GM21723 (cell line): ENCODE measurements at regions not wholly inside any gene's neighbourhood (a gene's known extent, or its start where the extent isn't known, plus 50 kb on each side); places are given as distances from the start of the nearest gene placed in this dataset.

Experiments
- ATAC-seq: cut with Tn5 transposase; IDR thresholded peaks from one replicate; pipeline ENCODE4 v1.9.1; 2021; ENCODE audit warnings: mild to moderate bottlenecking, moderate library complexity; ENCODE audit not compliant: unreplicated experiment

GRCh38 chr12:97404543-97404942, 58.1 kb upstream of the RMST start:
- peak; percentile 84 for ATAC-seq

DNA sequence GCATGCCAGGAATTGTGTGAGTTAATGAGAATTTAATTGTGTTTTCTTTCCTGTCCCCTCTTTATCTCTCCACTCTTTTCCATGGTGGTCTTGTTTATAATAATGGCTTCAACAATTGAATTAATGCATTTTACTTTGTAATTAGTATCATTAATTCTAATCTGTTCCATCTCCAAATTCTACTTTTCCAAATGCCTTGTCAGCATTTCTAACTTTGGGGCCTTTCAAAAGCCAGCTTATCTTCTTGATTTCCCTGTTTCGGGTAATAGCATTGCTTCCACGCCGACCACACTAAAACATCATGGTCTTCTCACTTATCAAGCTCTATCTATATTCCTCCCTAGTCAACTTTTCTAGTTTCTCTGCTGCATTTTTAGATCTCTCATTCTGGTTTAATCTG, 54.2 kb upstream of the RMST start:
- ATAC-seq: no peak

DNA sequence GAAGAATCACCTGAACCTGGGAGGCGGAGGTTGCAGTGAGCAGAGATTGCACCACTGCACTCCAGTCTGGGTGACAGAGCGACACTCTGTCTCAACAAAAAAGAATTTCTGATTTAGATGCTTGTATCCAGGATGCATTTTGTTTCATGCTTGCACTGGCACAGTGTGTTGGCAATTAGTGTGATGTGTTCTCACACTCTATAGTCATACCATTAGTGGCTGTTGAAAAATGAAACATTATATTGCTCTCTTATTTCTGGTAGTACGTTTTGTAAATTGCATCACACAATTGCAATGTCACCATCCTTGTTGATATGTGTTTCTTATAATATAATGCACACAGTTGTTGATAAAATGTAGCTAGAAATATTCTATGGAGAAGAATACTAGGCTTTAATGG, 51.3 kb upstream of the RMST start:
- no peak for ATAC-seq
